ENCODE measurements at regions not wholly inside any gene's neighbourhood (a gene's known extent, or its start where the extent isn't known, plus 50 kb on each side); places are given as distances from the start of the nearest gene placed in this dataset.

GRCh38 chr4:119707336-119707735, 78.7 kb upstream of the PDE5A start:
- Histone ChIP-seq H3K9ac (ENCODE audit: low read length) (no peak overlapping the region), H3K4me3 (ENCODE audit: low read length) (no peak overlapping the region), H3K4me1 (ENCODE audit: control insufficient read depth, insufficient read depth, low read length) (no peaks in the 10 kb centered on the region), H3K9me3 (ENCODE audit: control insufficient read depth, low read length) (no peaks in the 10 kb centered on the region), H3K36me3 (ENCODE audit: control insufficient read depth, insufficient read depth, low read length, severe bottlenecking) (no peaks in the 10 kb centered on the region), H3K27me3 (replicated peaks; ENCODE audit: control insufficient read depth, insufficient read depth, low read length) (no peaks in the 10 kb centered on the region)
- DNase-seq (ENCODE audit: low read depth) = no peak

GRCh38 chr4:119706804-119707203, 78.2 kb upstream of the PDE5A start:
- H3K9ac ChIP-seq (ENCODE audit: low read length) = no peak overlapping the region
- DNase-seq (ENCODE audit: low read depth) = peak; percentile 62
- no peaks in the 10 kb centered on the region for H3K27me3 ChIP-seq (replicated peaks; ENCODE audit: control insufficient read depth, insufficient read depth, low read length)
- no peak overlapping the region for H3K4me3 ChIP-seq (ENCODE audit: low read length)
- no peaks in the 10 kb centered on the region for H3K9me3 ChIP-seq (ENCODE audit: control insufficient read depth, low read length)
- no peaks in the 10 kb centered on the region for H3K4me1 ChIP-seq (ENCODE audit: control insufficient read depth, insufficient read depth, low read length)
- no peaks in the 10 kb centered on the region for H3K36me3 ChIP-seq (ENCODE audit: control insufficient read depth, insufficient read depth, low read length, severe bottlenecking)

GRCh38 chr4:119697887-119698393, 69.3 kb upstream of the PDE5A start:
- Histone ChIP-seq H3K9ac (ENCODE audit: low read length) (no peak overlapping the region), H3K27me3 (replicated peaks; ENCODE audit: control insufficient read depth, insufficient read depth, low read length) (no peaks in the 10 kb centered on the region), H3K9me3 (ENCODE audit: control insufficient read depth, low read length) (no peaks in the 10 kb centered on the region), H3K4me1 (ENCODE audit: control insufficient read depth, insufficient read depth, low read length) (no peaks in the 10 kb centered on the region), H3K36me3 (ENCODE audit: control insufficient read depth, insufficient read depth, low read length, severe bottlenecking) (no peaks in the 10 kb centered on the region), H3K4me3 (ENCODE audit: low read length) (no peak overlapping the region)
- DNase-seq (ENCODE audit: low read depth) = no peak

- no peak for DNase-seq (ENCODE audit: low read depth)
- Histone ChIP-seq H3K9me3 (ENCODE audit: control insufficient read depth, low read length) (no peaks in the 10 kb centered on the region), H3K27me3 (replicated peaks; ENCODE audit: control insufficient read depth, insufficient read depth, low read length) (no peaks in the 10 kb centered on the region), H3K36me3 (ENCODE audit: control insufficient read depth, insufficient read depth, low read length, severe bottlenecking) (no peaks in the 10 kb centered on the region), H3K9ac (ENCODE audit: low read length) (no peak overlapping the region), H3K4me1 (ENCODE audit: control insufficient read depth, insufficient read depth, low read length) (peaks cover 5% of the 10 kb centered on the region), H3K4me3 (ENCODE audit: low read length) (no peak overlapping the region)
Observed at GRCh38 chr4:119696963-119697362, 68.4 kb upstream of the PDE5A start.

- Histone ChIP-seq H3K9me3 (ENCODE audit: control insufficient read depth, low read length) (no peaks in the 10 kb centered on the region), H3K4me3 (ENCODE audit: low read length) (no peak overlapping the region), H3K9ac (ENCODE audit: low read length) (no peak overlapping the region)
Observed at GRCh38 chr4:119695216-119695615, 66.6 kb upstream of the PDE5A start.

GRCh38 chr4:119693126-119693525, 64.5 kb upstream of the PDE5A start:
- no peak overlapping the region for H3K9ac ChIP-seq (ENCODE audit: low read length)
- no peaks in the 10 kb centered on the region for H3K9me3 ChIP-seq (ENCODE audit: control insufficient read depth, low read length)
- H3K4me3 ChIP-seq (ENCODE audit: low read length) = no peak overlapping the region
- DNase-seq (ENCODE audit: low read depth) = no peak
- peaks cover 7% of the 10 kb centered on the region for H3K4me1 ChIP-seq (ENCODE audit: control insufficient read depth, insufficient read depth, low read length)
- H3K36me3 ChIP-seq (ENCODE audit: control insufficient read depth, insufficient read depth, low read length, severe bottlenecking) = no peaks in the 10 kb centered on the region
- H3K27me3 ChIP-seq (replicated peaks; ENCODE audit: control insufficient read depth, insufficient read depth, low read length) = no peaks in the 10 kb centered on the region

More at GRCh38 chr4:119695216-119695615, 66.6 kb upstream of the PDE5A start:
- Histone ChIP-seq H3K36me3 (ENCODE audit: control insufficient read depth, insufficient read depth, low read length, severe bottlenecking) (no peaks in the 10 kb centered on the region), H3K27me3 (replicated peaks; ENCODE audit: control insufficient read depth, insufficient read depth, low read length) (no peaks in the 10 kb centered on the region), H3K4me1 (ENCODE audit: control insufficient read depth, insufficient read depth, low read length) (peaks cover 7% of the 10 kb centered on the region)
- no peak for DNase-seq (ENCODE audit: low read depth)

GRCh38 chr4:119692001-119692400, 63.4 kb upstream of the PDE5A start:
- DNase-seq (ENCODE audit: low read depth) = peak; percentile 56
- H3K9ac ChIP-seq (ENCODE audit: low read length) = no peak overlapping the region
- H3K4me3 ChIP-seq (ENCODE audit: low read length) = no peak overlapping the region
- H3K4me1 ChIP-seq (ENCODE audit: control insufficient read depth, insufficient read depth, low read length) = peaks cover 7% of the 10 kb centered on the region
- no peaks in the 10 kb centered on the region for H3K27me3 ChIP-seq (replicated peaks; ENCODE audit: control insufficient read depth, insufficient read depth, low read length)
- H3K9me3 ChIP-seq (ENCODE audit: control insufficient read depth, low read length) = no peaks in the 10 kb centered on the region
- no peaks in the 10 kb centered on the region for H3K36me3 ChIP-seq (ENCODE audit: control insufficient read depth, insufficient read depth, low read length, severe bottlenecking)

- H3K27me3 ChIP-seq (replicated peaks; ENCODE audit: control insufficient read depth, insufficient read depth, low read length) = no peaks in the 10 kb centered on the region
Observed at GRCh38 chr4:119690871-119691270, 62.3 kb upstream of the PDE5A start.

GRCh38 chr4:119688446-119688845, 59.8 kb upstream of the PDE5A start:
- H3K36me3 ChIP-seq (ENCODE audit: control insufficient read depth, insufficient read depth, low read length, severe bottlenecking) = no peaks in the 10 kb centered on the region
- H3K27me3 ChIP-seq (replicated peaks; ENCODE audit: control insufficient read depth, insufficient read depth, low read length) = no peaks in the 10 kb centered on the region
- DNase-seq (ENCODE audit: low read depth) = no peak
- H3K4me1 ChIP-seq (ENCODE audit: control insufficient read depth, insufficient read depth, low read length) = peaks cover 11% of the 10 kb centered on the region
- H3K9ac ChIP-seq (ENCODE audit: low read length) = no peak overlapping the region
- H3K4me3 ChIP-seq (ENCODE audit: low read length) = no peak overlapping the region
- no peaks in the 10 kb centered on the region for H3K9me3 ChIP-seq (ENCODE audit: control insufficient read depth, low read length)

More at GRCh38 chr4:119690871-119691270, 62.3 kb upstream of the PDE5A start:
- Histone ChIP-seq H3K36me3 (ENCODE audit: control insufficient read depth, insufficient read depth, low read length, severe bottlenecking) (no peaks in the 10 kb centered on the region), H3K4me3 (ENCODE audit: low read length) (no peak overlapping the region), H3K9ac (ENCODE audit: low read length) (no peak overlapping the region), H3K4me1 (ENCODE audit: control insufficient read depth, insufficient read depth, low read length) (peaks cover 7% of the 10 kb centered on the region), H3K9me3 (ENCODE audit: control insufficient read depth, low read length) (no peaks in the 10 kb centered on the region)
- DNase-seq (ENCODE audit: low read depth) = no peak

GRCh38 chr4:119684463-119684862, 55.9 kb upstream of the PDE5A start:
- Histone ChIP-seq H3K9ac (ENCODE audit: low read length) (no peak overlapping the region), H3K36me3 (ENCODE audit: control insufficient read depth, insufficient read depth, low read length, severe bottlenecking) (no peaks in the 10 kb centered on the region), H3K27me3 (replicated peaks; ENCODE audit: control insufficient read depth, insufficient read depth, low read length) (no peaks in the 10 kb centered on the region), H3K4me1 (ENCODE audit: control insufficient read depth, insufficient read depth, low read length) (peaks cover 4% of the 10 kb centered on the region), H3K9me3 (ENCODE audit: control insufficient read depth, low read length) (no peaks in the 10 kb centered on the region), H3K4me3 (ENCODE audit: low read length) (no peak overlapping the region)
- DNase-seq (ENCODE audit: low read depth) = no peak

- H3K9ac ChIP-seq (ENCODE audit: low read length) = no peak overlapping the region
- H3K27me3 ChIP-seq (replicated peaks; ENCODE audit: control insufficient read depth, insufficient read depth, low read length) = no peaks in the 10 kb centered on the region
Observed at GRCh38 chr4:119683518-119683917, 54.9 kb upstream of the PDE5A start.

GRCh38 chr4:119682099-119682498, 53.5 kb upstream of the PDE5A start:
- Histone ChIP-seq H3K9me3 (ENCODE audit: control insufficient read depth, low read length) (no peaks in the 10 kb centered on the region), H3K9ac (ENCODE audit: low read length) (no peak overlapping the region), H3K27me3 (replicated peaks; ENCODE audit: control insufficient read depth, insufficient read depth, low read length) (no peaks in the 10 kb centered on the region), H3K36me3 (ENCODE audit: control insufficient read depth, insufficient read depth, low read length, severe bottlenecking) (no peaks in the 10 kb centered on the region), H3K4me1 (ENCODE audit: control insufficient read depth, insufficient read depth, low read length) (peaks cover 13% of the 10 kb centered on the region), H3K4me3 (ENCODE audit: low read length) (no peak overlapping the region)
- DNase-seq (ENCODE audit: low read depth) = no peak

More at GRCh38 chr4:119683518-119683917, 54.9 kb upstream of the PDE5A start:
- H3K9me3 ChIP-seq (ENCODE audit: control insufficient read depth, low read length) = no peaks in the 10 kb centered on the region
- no peak overlapping the region for H3K4me3 ChIP-seq (ENCODE audit: low read length)
- peaks cover 13% of the 10 kb centered on the region for H3K4me1 ChIP-seq (ENCODE audit: control insufficient read depth, insufficient read depth, low read length)
- DNase-seq (ENCODE audit: low read depth) = peak; percentile 68
- H3K36me3 ChIP-seq (ENCODE audit: control insufficient read depth, insufficient read depth, low read length, severe bottlenecking) = no peaks in the 10 kb centered on the region

Data from adipocyte (in vitro differentiated cells).